ENCODE measurements at regions not wholly inside any gene's neighbourhood (a gene's known extent, or its start where the extent isn't known, plus 50 kb on each side); places are given as distances from the start of the nearest gene placed in this dataset.

DNA sequence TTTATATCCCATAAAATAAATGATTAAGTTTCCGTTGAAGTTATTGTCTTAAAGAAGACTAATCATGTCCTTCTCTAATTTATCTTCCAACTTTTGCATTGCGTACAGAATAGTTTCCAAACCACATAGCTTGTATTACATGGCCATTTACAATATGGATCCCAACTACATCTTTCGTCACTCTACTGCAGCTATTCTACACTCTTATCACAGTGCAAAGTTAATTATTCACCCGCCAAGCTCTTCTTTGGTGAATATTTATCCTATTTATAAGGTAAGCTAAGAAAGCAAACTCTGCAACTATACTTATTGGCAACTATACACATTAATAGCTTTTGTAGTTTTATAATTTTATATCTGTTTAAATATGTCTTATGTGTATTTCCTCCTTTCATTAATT, 75.9 kb upstream of the ADAMTS19 start:
- TF ChIP-seq ZNF624 (tag by site-specific recombination; IDR thresholded peaks at IDR 0.05) = no peak
- no peak for TF ChIP-seq ZFP41 (tag by site-specific recombination; IDR thresholded peaks at IDR 0.05; ENCODE audit: borderline replicate concordance)
- TF ChIP-seq ZXDB (tag by site-specific recombination; IDR thresholded peaks at IDR 0.05) = no peak
- TF ChIP-seq ZNF202 (tag by site-specific recombination; IDR thresholded peaks at IDR 0.05; ENCODE audit: borderline replicate concordance) = no peak
- TF ChIP-seq ZNF549 (tag by site-specific recombination; IDR thresholded peaks at IDR 0.05) = no peak
- no peak for TF ChIP-seq ZBTB11 (tag by site-specific recombination; conservative IDR thresholded peaks at IDR 0.05; ENCODE audit: low read depth)
- no peak for TF ChIP-seq SP7 (tag by site-specific recombination; IDR thresholded peaks at IDR 0.05)
- TF ChIP-seq ZNF660 (tag by site-specific recombination; IDR thresholded peaks at IDR 0.05) = no peak
- no peak for TF ChIP-seq TRIM28 (IDR thresholded peaks at IDR 0.05; ENCODE audit: borderline replicate concordance, low read length)
- no peak for TF ChIP-seq IKZF3 (tag by site-specific recombination; IDR thresholded peaks at IDR 0.05)
- TF ChIP-seq ZNF311 (tag by site-specific recombination; IDR thresholded peaks at IDR 0.05; ENCODE audit: borderline replicate concordance) = no peak
- no peak for TF ChIP-seq ZNF544 (tag by site-specific recombination; IDR thresholded peaks at IDR 0.05)
- no peak for TF ChIP-seq ZNF274 (IDR thresholded peaks at IDR 0.05; ENCODE audit: low read length)
- no peak for TF ChIP-seq ZNF274 (tag by site-specific recombination; IDR thresholded peaks at IDR 0.05; ENCODE audit: borderline replicate concordance)
- TF ChIP-seq ZNF426 (tag by site-specific recombination; IDR thresholded peaks at IDR 0.05) = no peak
- no peak for TF ChIP-seq ZNF404 (tag by site-specific recombination; IDR thresholded peaks at IDR 0.05)
- no peak for TF ChIP-seq ZNF654 (tag by site-specific recombination; IDR thresholded peaks at IDR 0.05; ENCODE audit: low read depth)
- no peak for TF ChIP-seq ZNF777 (tag by site-specific recombination; IDR thresholded peaks at IDR 0.05; ENCODE audit: borderline replicate concordance)
- no peak for TF ChIP-seq TCF7L2 (IDR thresholded peaks at IDR 0.05; ENCODE audit: borderline replicate concordance, low read depth, low read length)
- no peak overlapping the region for H3K4me3 ChIP-seq (ENCODE audit: low read depth, low read length)
- CTCF ChIA-PET = interaction anchor here (0.8 to 1.5 kb wide), 2 partner anchors 15 to 16 kb away, joined by 3 to 4 read pairs; no protein-coding TSS in a partner anchor

DNA sequence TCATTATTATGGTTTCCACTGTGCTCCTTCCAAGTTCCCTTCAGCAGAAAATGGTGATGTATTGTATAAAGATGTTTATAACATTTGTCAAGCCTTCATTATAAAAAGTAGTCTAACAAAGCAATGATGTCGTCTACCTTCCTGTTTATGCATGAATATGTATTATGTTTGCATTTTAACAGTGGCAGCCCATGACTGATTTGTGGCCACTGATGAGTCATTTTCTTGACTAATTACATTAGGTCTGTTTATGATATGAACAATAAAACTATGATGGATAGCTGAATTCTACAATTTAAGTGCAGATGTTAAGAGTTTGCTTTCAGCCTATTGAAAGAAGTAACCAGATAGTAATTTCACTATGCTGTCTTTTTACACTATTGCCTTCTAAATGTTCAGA, 75.4 kb upstream of the ADAMTS19 start:
- POLR2A ChIA-PET = no interaction called here
- Histone ChIP-seq H3K36me3 (ENCODE audit: control insufficient read depth in 2 of 2, insufficient read depth in 1 of 2, low read length in 2 of 2) (no peaks in the 10 kb centered on the region), H3K4me3 (ENCODE audit: low read depth, low read length) (no peak overlapping the region), H3K9me3 (ENCODE audit: control insufficient read depth, insufficient read depth, low read depth, low read length) (no peaks in the 10 kb centered on the region), H3K27ac (ENCODE audit: extremely low read depth, low read depth, low read length) (no peak overlapping the region), H3K4me1 (ENCODE audit: control insufficient read depth, insufficient read depth, low read length) (no peaks in the 10 kb centered on the region; the same call in 1 of the 2 replicates)
- CTCF ChIA-PET = interaction anchor here (0.8 to 1.5 kb wide), 2 partner anchors 14 to 16 kb away, joined by 3 to 4 read pairs; no protein-coding TSS in a partner anchor
- TF ChIP-seq ZEB2 (tag by site-specific recombination; IDR thresholded peaks at IDR 0.05) (peak; percentile 28; the same call in 1 of the 2 replicates), ZNF707 (tag by site-specific recombination; IDR thresholded peaks at IDR 0.05) (no peak), ZNF26 (tag by site-specific recombination; IDR thresholded peaks at IDR 0.05) (no peak), BCL6B (tag by site-specific recombination; IDR thresholded peaks at IDR 0.05) (0 out of 2 replicates have a peak, but pooled peaks have one; percentile 9), ATF2 (tag by site-specific recombination; IDR thresholded peaks at IDR 0.05; ENCODE audit: low read depth) (peak; percentile 50; the same call in 1 of the 2 replicates), OSR2 (tag by site-specific recombination; IDR thresholded peaks at IDR 0.05) (0 out of 2 replicates have a peak, but pooled peaks have one; percentile 34), ZBTB17 (tag by site-specific recombination; IDR thresholded peaks at IDR 0.05) (no peak), SCRT1 (tag by site-specific recombination; IDR thresholded peaks at IDR 0.05; ENCODE audit: borderline replicate concordance) (no peak)
- TF ChIP-seq, protein P1, sequence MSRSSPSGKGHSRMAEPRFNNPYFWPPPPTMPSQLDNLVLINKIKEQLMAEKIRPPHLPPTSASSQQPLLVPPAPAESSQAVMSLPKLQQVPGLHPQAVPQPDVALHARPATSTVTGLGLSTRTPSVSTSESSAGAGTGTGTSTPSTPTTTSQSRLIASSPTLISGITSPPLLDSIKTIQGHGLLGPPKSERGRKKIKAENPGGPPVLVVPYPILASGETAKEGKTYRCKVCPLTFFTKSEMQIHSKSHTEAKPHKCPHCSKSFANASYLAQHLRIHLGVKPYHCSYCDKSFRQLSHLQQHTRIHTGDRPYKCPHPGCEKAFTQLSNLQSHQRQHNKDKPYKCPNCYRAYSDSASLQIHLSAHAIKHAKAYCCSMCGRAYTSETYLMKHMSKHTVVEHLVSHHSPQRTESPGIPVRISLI (tag by site-specific recombination; IDR thresholded peaks at IDR 0.05) = 0 out of 2 replicates have a peak, but pooled peaks have one; percentile 23

More for the DNA sequence above, 75.9 kb upstream of the ADAMTS19 start:
- no peak overlapping the region for H3K27ac ChIP-seq (ENCODE audit: extremely low read depth, low read depth, low read length)
- H3K4me1 ChIP-seq (ENCODE audit: control insufficient read depth, insufficient read depth, low read length) = no peaks in the 10 kb centered on the region; the same call in 1 of the 2 replicates
- POLR2A ChIA-PET = no interaction called here
- no peaks in the 10 kb centered on the region for H3K9me3 ChIP-seq (ENCODE audit: control insufficient read depth, insufficient read depth, low read depth, low read length)
- H3K36me3 ChIP-seq (ENCODE audit: control insufficient read depth in 2 of 2, insufficient read depth in 1 of 2, low read length in 2 of 2) = no peaks in the 10 kb centered on the region

Data from HEK293 (cell line).